Activated CD4-positive, alpha-beta T cell treated with anti-CD3 and anti-CD28 coated beads, Interleukin-2, amount 10 ng/mL, durations not matched to agents 7 days and 5 days (primary cell): ENCODE measurements at regions not wholly inside any gene's neighbourhood (a gene's known extent, or its start where the extent isn't known, plus 50 kb on each side); places are given as distances from the start of the nearest gene placed in this dataset.

ENCODE experiments used
- CTCF ChIA-PET: fragments of 350-600 bp; sonication (Branson Sonifier 250); formaldehyde crosslinking; loops from one replicate; lab custom pipeline; 2021; ENCODE audit warnings: antibody characterized with exemption; lab: Charles Lee
- POLR2A ChIA-PET: fragments of 350-600 bp; sonication (Branson Sonifier 250); formaldehyde crosslinking; loops from one replicate; lab custom pipeline; 2021; ENCODE audit warnings: antibody characterized with exemption; lab: Charles Lee
- DNase-seq: peaks from one replicate; pipeline ENCODE4 v3.0.0-alpha.2; 2020
- H3K27ac Mint-ChIP-seq: one replicate; pipeline ENCODE4 v1.8.0; 2021; ENCODE audit warnings: mild to moderate bottlenecking, moderate library complexity, mixed read lengths
- H3K27me3 Mint-ChIP-seq: one replicate; pipeline ENCODE4 v1.8.0; 2021; ENCODE audit warnings: mixed read lengths
- H3K36me3 Mint-ChIP-seq: one replicate; pipeline ENCODE4 v1.8.0; 2021; ENCODE audit warnings: low read depth, mixed read lengths
- H3K4me1 Mint-ChIP-seq: one replicate; pipeline ENCODE4 v1.8.0; 2021; ENCODE audit warnings: mixed read lengths
- H3K4me3 Mint-ChIP-seq: one replicate; pipeline ENCODE4 v1.8.0; 2021; ENCODE audit warnings: mild to moderate bottlenecking, moderate library complexity, mixed read lengths
- H3K9me3 Mint-ChIP-seq: one replicate; pipeline ENCODE4 v1.8.0; 2021; ENCODE audit warnings: mixed read lengths

GRCh38 chr7:155979566-155979965, 167.3 kb upstream of the SHH start:
- H3K36me3 Mint-ChIP-seq: no peaks in the 10 kb centered on the region
- peaks cover 11% of the 10 kb centered on the region for H3K27me3 Mint-ChIP-seq
- H3K4me1 Mint-ChIP-seq: no peaks in the 10 kb centered on the region
- no peak overlapping the region for H3K27ac Mint-ChIP-seq
- H3K9me3 Mint-ChIP-seq: no peaks in the 10 kb centered on the region
- DNase-seq: no peak
- no peak overlapping the region for H3K4me3 Mint-ChIP-seq
- POLR2A ChIA-PET: no interaction called here
- CTCF ChIA-PET: no interaction called here

GRCh38 chr7:155975490-155975889, 163.2 kb upstream of the SHH start:
- no peaks in the 10 kb centered on the region for H3K9me3 Mint-ChIP-seq

GRCh38 chr7:155974186-155974897, 162.1 kb upstream of the SHH start:
- peaks cover 9% of the 10 kb centered on the region for H3K27me3 Mint-ChIP-seq

More at GRCh38 chr7:155975490-155975889, 163.2 kb upstream of the SHH start:
- Mint-ChIP-seq H3K4me3 (no peak overlapping the region), H3K36me3 (no peaks in the 10 kb centered on the region), H3K27me3 (peaks cover 11% of the 10 kb centered on the region), H3K27ac (no peak overlapping the region), H3K4me1 (peaks cover 6% of the 10 kb centered on the region)
- no peak for DNase-seq
- POLR2A ChIA-PET: no interaction called here
- CTCF ChIA-PET: no interaction called here

GRCh38 chr7:155973451-155973997, 161.3 kb upstream of the SHH start:
- POLR2A ChIA-PET: no interaction called here

More at GRCh38 chr7:155974186-155974897, 162.1 kb upstream of the SHH start:
- CTCF ChIA-PET: no interaction called here
- no peaks in the 10 kb centered on the region for H3K36me3 Mint-ChIP-seq
- peaks cover 6% of the 10 kb centered on the region for H3K4me1 Mint-ChIP-seq
- POLR2A ChIA-PET: no interaction called here
- H3K4me3 Mint-ChIP-seq: no peak overlapping the region
- H3K27ac Mint-ChIP-seq: no peak overlapping the region
- DNase-seq: no peak
- no peaks in the 10 kb centered on the region for H3K9me3 Mint-ChIP-seq

GRCh38 chr7:155972651-155973390, 160.6 kb upstream of the SHH start:
- DNase-seq: no peak
- H3K9me3 Mint-ChIP-seq: no peaks in the 10 kb centered on the region

More at GRCh38 chr7:155973451-155973997, 161.3 kb upstream of the SHH start:
- no peaks in the 10 kb centered on the region for H3K36me3 Mint-ChIP-seq
- no peak overlapping the region for H3K4me3 Mint-ChIP-seq
- no peak overlapping the region for H3K27ac Mint-ChIP-seq
- CTCF ChIA-PET: interaction anchor here (0.5 kb wide), 1 partner anchor 102 kb away, joined by 3 read pairs; no protein-coding TSS in a partner anchor
- peaks cover 6% of the 10 kb centered on the region for H3K4me1 Mint-ChIP-seq
- H3K27me3 Mint-ChIP-seq: peaks cover 9% of the 10 kb centered on the region
- no peak for DNase-seq
- no peaks in the 10 kb centered on the region for H3K9me3 Mint-ChIP-seq

GRCh38 chr7:155972247-155972646, 160.0 kb upstream of the SHH start:
- Mint-ChIP-seq H3K27ac (no peak overlapping the region), H3K9me3 (no peaks in the 10 kb centered on the region), H3K4me1 (peaks cover 6% of the 10 kb centered on the region), H3K36me3 (no peaks in the 10 kb centered on the region), H3K4me3 (no peak overlapping the region), H3K27me3 (peaks cover 16% of the 10 kb centered on the region)
- CTCF ChIA-PET: no interaction called here
- no peak for DNase-seq
- POLR2A ChIA-PET: no interaction called here

More at GRCh38 chr7:155972651-155973390, 160.6 kb upstream of the SHH start:
- ChIA-PET POLR2A (no interaction called here), CTCF (no interaction called here)
- H3K4me3 Mint-ChIP-seq: no peak overlapping the region
- H3K4me1 Mint-ChIP-seq: peaks cover 6% of the 10 kb centered on the region
- peaks cover 12% of the 10 kb centered on the region for H3K27me3 Mint-ChIP-seq
- no peaks in the 10 kb centered on the region for H3K36me3 Mint-ChIP-seq
- H3K27ac Mint-ChIP-seq: no peak overlapping the region

- no peaks in the 10 kb centered on the region for H3K36me3 Mint-ChIP-seq
- peaks cover 6% of the 10 kb centered on the region for H3K4me1 Mint-ChIP-seq
- H3K9me3 Mint-ChIP-seq: no peaks in the 10 kb centered on the region
- H3K27me3 Mint-ChIP-seq: peaks cover 17% of the 10 kb centered on the region
- H3K27ac Mint-ChIP-seq: no peak overlapping the region
- H3K4me3 Mint-ChIP-seq: no peak overlapping the region
- POLR2A ChIA-PET: no interaction called here
- CTCF ChIA-PET: no interaction called here
- DNase-seq: no peak
Observed at GRCh38 chr7:155971180-155971770, 159.0 kb upstream of the SHH start.

GRCh38 chr7:155969192-155969929, 157.1 kb upstream of the SHH start:
- Mint-ChIP-seq H3K27ac (no peak overlapping the region), H3K36me3 (no peaks in the 10 kb centered on the region), H3K4me3 (no peak overlapping the region), H3K27me3 (peaks cover 17% of the 10 kb centered on the region), H3K9me3 (no peaks in the 10 kb centered on the region), H3K4me1 (peaks cover 14% of the 10 kb centered on the region)
- DNase-seq: no peak
- CTCF ChIA-PET: no interaction called here
- POLR2A ChIA-PET: no interaction called here

GRCh38 chr7:155965010-155965409, 152.7 kb upstream of the SHH start:
- Mint-ChIP-seq H3K27me3 (peaks cover 19% of the 10 kb centered on the region), H3K27ac (no peak overlapping the region), H3K9me3 (no peaks in the 10 kb centered on the region), H3K4me1 (peaks cover 30% of the 10 kb centered on the region), H3K4me3 (no peak overlapping the region), H3K36me3 (no peaks in the 10 kb centered on the region)
- ChIA-PET POLR2A (no interaction called here), CTCF (no interaction called here)
- peak; percentile 22 for DNase-seq

GRCh38 chr7:155964543-155964942, 152.3 kb upstream of the SHH start:
- no peak overlapping the region for H3K27ac Mint-ChIP-seq
- peaks cover 30% of the 10 kb centered on the region for H3K4me1 Mint-ChIP-seq
- CTCF ChIA-PET: no interaction called here
- H3K9me3 Mint-ChIP-seq: no peaks in the 10 kb centered on the region
- no peak for DNase-seq
- POLR2A ChIA-PET: no interaction called here
- no peak overlapping the region for H3K4me3 Mint-ChIP-seq
- peaks cover 19% of the 10 kb centered on the region for H3K27me3 Mint-ChIP-seq
- no peaks in the 10 kb centered on the region for H3K36me3 Mint-ChIP-seq

GRCh38 chr7:155963771-155964195, 151.5 kb upstream of the SHH start:
- H3K4me1 Mint-ChIP-seq: peaks cover 30% of the 10 kb centered on the region
- no peaks in the 10 kb centered on the region for H3K36me3 Mint-ChIP-seq
- ChIA-PET CTCF (interaction anchor here (1.5 kb wide), 1 partner anchor 365 kb away, joined by 3 read pairs; no protein-coding TSS in a partner anchor), POLR2A (no interaction called here)
- peak overlapping the region; percentile 1 for H3K27ac Mint-ChIP-seq
- DNase-seq: no peak
- H3K27me3 Mint-ChIP-seq: peaks cover 19% of the 10 kb centered on the region
- no peak overlapping the region for H3K4me3 Mint-ChIP-seq
- no peaks in the 10 kb centered on the region for H3K9me3 Mint-ChIP-seq

GRCh38 chr7:155963356-155963755, 151.1 kb upstream of the SHH start:
- H3K27ac Mint-ChIP-seq: no peak overlapping the region
- no peak overlapping the region for H3K4me3 Mint-ChIP-seq
- H3K36me3 Mint-ChIP-seq: no peaks in the 10 kb centered on the region
- DNase-seq: no peak
- H3K9me3 Mint-ChIP-seq: no peaks in the 10 kb centered on the region
- ChIA-PET POLR2A (no interaction called here), CTCF (interaction anchor here (1.5 kb wide), 1 partner anchor 365 kb away, joined by 3 read pairs; no protein-coding TSS in a partner anchor)
- peaks cover 18% of the 10 kb centered on the region for H3K27me3 Mint-ChIP-seq
- H3K4me1 Mint-ChIP-seq: peaks cover 30% of the 10 kb centered on the region
